ENCODE measurements at regions not wholly inside any gene's neighbourhood (a gene's known extent, or its start where the extent isn't known, plus 50 kb on each side); places are given as distances from the start of the nearest gene placed in this dataset.

DNA sequence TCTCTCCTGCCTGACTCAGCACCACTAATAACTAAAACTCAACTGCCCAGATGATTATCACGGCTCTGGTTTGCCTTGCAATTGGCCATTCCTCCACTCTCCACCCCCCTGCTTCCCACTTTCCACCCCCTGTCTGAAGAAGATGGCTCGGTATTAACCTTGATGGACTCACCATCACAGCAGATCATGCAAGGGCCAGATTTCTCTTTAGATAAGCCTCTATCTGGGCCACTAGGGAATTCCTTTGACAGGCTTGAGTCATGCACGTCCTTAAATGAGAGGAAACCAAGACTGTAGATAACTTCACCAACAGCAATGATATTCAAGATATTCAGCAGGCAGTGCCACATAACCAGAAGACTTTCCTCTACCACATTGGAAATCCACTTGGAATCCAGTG lies 131.1 kb upstream of the NBEA start:
- no peak overlapping the region for H3K4me3 ChIP-seq (ENCODE audit: low read depth, low read length)
- DNase-seq (ENCODE audit: low read depth) = no peak
- TF ChIP-seq, protein P1, sequence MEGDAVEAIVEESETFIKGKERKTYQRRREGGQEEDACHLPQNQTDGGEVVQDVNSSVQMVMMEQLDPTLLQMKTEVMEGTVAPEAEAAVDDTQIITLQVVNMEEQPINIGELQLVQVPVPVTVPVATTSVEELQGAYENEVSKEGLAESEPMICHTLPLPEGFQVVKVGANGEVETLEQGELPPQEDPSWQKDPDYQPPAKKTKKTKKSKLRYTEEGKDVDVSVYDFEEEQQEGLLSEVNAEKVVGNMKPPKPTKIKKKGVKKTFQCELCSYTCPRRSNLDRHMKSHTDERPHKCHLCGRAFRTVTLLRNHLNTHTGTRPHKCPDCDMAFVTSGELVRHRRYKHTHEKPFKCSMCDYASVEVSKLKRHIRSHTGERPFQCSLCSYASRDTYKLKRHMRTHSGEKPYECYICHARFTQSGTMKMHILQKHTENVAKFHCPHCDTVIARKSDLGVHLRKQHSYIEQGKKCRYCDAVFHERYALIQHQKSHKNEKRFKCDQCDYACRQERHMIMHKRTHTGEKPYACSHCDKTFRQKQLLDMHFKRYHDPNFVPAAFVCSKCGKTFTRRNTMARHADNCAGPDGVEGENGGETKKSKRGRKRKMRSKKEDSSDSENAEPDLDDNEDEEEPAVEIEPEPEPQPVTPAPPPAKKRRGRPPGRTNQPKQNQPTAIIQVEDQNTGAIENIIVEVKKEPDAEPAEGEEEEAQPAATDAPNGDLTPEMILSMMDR (conservative IDR thresholded peaks at IDR 0.05; ENCODE audit: low read depth, low read length) = no peak

DNA sequence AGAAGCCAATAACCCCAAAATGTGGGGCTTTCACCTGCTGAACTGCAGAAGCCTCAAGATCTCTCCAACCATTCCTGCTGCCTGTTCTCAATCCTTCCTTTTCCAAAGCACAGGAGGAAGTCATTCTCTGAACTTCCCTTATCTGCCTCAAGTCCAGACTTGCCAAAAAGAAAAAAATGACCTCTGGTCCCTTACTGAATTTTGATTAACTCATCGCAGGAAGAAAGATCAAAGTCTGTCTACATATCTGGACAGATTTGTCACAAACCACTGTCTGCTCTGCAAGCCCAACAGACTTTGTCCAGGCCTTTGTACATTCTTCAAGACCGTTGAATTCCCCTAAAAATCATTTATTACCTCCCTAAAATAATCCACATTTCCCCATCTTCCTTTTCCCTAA lies 126.5 kb upstream of the NBEA start:
- H3K4me3 ChIP-seq (ENCODE audit: low read depth, low read length) = no peak overlapping the region
- TF ChIP-seq, protein P1 (conservative IDR thresholded peaks at IDR 0.05; ENCODE audit: low read depth, low read length) = no peak
- DNase-seq (ENCODE audit: low read depth) = no peak

DNA sequence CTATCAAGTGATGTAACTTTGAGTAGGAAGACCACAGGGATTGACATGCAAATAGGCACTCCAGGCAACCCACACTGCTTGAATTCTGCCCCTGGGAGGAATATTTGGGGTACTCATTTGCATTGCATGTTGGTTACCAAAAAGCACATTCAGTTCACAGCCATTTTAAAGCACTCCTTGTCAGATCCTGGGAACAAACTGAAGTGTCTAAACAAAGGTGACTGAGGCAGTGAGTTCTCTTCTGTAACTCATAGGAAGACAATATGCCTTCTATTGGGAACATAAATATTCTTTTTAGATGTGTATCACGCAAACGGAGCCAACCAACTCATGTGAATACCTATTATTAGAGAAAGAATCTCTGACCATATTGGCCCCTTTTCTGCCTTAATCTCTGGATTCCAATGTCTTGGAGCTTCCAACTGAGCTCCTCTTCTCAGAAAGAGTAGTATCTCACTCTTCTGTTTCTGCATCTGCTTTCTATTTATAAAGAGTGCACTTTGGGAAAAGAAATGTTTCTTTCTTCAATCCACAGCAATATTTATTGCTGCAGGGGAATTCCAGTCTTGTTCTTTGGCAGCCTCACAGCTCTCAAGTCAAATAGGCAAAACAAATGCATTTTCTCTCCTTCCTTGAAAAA lies 125.7 kb upstream of the NBEA start:
- TF ChIP-seq, protein P1 (conservative IDR thresholded peaks at IDR 0.05; ENCODE audit: low read depth, low read length) = no peak
- peak; percentile 28 for DNase-seq (ENCODE audit: low read depth)
- no peak overlapping the region for H3K4me3 ChIP-seq (ENCODE audit: low read depth, low read length)

DNA sequence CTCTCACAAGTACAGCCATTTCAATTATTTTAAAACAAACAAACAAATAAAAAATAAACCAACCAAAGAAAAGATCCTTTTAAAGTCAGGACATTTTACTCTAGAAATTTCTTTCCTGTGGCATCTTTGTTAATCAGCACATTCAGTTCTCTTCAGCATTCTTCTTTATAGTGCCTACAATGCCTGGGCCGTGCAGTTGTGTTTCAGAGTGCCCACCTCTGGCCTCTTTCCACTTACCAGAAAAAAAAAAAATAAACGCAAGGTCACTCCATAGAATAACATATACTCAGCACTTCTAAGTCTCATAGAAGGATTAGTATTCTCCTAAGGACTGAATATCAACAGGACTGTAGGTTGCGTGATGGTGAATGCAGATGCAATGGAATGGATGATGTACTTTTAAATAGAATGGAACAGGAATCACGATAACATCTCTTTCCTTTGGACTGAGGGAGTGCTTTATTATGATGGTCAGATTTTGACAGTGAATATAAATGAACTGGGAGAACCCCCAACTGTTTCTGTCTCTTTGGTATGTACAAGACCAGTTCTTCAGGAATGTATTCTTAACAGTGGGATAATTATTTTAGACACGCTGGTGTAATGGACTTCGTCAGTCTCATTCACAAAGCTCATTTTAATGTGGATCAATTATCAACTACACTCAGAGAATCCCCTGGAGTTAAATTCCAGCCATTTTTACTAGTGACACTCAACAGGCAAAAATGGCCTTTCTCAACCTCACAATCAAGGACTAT lies 125.0 kb upstream of the NBEA start:
- no peak for DNase-seq (ENCODE audit: low read depth)
- no peak overlapping the region for H3K4me3 ChIP-seq (ENCODE audit: low read depth, low read length)
- TF ChIP-seq, protein P1 (conservative IDR thresholded peaks at IDR 0.05; ENCODE audit: low read depth, low read length) = no peak

DNA sequence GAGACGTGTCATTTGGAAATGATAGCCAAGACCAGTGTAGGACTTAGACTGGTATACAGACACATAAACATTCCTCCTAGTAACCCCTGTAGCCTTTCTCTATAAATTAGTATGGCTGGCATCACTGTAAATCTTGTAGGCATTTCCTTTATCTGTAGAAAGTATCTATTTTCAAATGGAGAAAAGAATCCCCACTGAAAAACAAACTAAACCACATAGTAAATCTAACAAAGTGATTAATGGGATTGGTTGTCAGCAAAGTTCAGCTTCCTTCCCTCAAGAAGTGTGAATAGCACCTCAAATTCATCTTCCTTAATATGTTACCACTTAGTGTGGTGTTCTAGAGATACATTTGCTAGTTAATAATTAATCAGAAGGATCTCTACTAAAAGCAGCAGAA lies 119.4 kb upstream of the NBEA start:
- DNase-seq (ENCODE audit: low read depth) = no peak
- TF ChIP-seq, protein P1 (conservative IDR thresholded peaks at IDR 0.05; ENCODE audit: low read depth, low read length) = no peak
- no peak overlapping the region for H3K4me3 ChIP-seq (ENCODE audit: low read depth, low read length)

DNA sequence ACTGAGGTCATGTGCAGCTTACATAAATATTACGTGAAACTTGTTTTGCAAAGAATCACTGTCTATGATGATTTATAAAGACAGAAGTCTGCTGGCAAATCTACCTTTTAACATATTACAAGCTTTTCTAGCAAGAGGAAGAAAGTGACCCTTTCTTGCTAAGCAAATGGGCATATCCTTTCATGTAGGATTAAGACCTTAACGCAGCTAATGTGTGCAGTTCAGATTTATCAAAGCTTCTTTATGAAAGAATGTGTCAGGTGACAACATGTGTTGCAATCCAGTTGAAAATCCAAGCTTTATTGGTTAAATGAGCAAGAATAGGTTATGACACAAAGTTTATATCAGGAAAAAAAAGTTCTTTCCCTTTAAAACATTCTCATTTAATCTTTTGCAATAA lies 115.6 kb upstream of the NBEA start:
- TF ChIP-seq, protein P1 (conservative IDR thresholded peaks at IDR 0.05; ENCODE audit: low read depth, low read length) = no peak

More for the DNA sequence above, 115.6 kb upstream of the NBEA start:
- no peak for DNase-seq (ENCODE audit: low read depth)
- H3K4me3 ChIP-seq (ENCODE audit: low read depth, low read length) = no peak overlapping the region

Measured in choroid plexus epithelial cell (primary cell).